ENCODE measurements at regions not wholly inside any gene's neighbourhood (a gene's known extent, or its start where the extent isn't known, plus 50 kb on each side); places are given as distances from the start of the nearest gene placed in this dataset.

DNA sequence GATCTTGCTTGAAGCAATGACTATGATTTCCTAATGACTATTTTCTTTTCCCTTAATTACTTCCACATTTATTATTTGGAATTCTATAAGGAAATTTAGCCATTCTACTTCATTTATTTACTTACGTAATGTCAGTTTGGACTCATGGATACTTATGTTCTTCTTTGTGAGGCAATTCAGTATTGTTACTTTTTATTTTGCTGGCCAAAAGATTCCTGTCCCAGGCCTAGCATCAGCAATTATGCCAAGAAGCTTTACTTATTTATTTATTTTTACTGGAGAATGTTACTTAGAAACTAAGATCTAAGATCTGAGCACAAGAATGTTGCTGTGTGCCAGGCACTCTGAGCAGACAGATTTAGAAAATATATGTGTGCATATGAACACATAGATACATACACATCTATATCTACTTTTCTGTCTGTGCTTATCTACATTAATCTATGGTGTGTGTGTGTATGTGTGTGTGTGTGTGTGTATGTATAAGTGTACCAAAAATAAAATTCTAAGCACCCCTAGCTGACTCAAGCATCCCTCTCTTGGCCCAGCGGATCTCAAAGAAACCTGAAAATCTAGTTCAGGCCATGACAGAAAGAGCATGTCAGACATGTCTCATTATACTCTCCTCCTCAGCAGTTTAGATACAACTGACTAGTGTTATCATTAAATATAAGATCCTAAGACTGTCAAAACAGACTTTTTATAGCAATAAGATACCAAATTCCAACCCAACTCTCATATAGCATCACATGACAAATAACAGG is 640.0 kb upstream of the GJE1 start:
- TF ChIP-seq, protein P1, sequence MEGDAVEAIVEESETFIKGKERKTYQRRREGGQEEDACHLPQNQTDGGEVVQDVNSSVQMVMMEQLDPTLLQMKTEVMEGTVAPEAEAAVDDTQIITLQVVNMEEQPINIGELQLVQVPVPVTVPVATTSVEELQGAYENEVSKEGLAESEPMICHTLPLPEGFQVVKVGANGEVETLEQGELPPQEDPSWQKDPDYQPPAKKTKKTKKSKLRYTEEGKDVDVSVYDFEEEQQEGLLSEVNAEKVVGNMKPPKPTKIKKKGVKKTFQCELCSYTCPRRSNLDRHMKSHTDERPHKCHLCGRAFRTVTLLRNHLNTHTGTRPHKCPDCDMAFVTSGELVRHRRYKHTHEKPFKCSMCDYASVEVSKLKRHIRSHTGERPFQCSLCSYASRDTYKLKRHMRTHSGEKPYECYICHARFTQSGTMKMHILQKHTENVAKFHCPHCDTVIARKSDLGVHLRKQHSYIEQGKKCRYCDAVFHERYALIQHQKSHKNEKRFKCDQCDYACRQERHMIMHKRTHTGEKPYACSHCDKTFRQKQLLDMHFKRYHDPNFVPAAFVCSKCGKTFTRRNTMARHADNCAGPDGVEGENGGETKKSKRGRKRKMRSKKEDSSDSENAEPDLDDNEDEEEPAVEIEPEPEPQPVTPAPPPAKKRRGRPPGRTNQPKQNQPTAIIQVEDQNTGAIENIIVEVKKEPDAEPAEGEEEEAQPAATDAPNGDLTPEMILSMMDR (IDR thresholded peaks at IDR 0.05), result no peak
- no peak for TF ChIP-seq POLR2A (IDR thresholded peaks at IDR 0.05)

Measured in heart left ventricle (tissue), 13 donors.